ENCODE measurements at regions not wholly inside any gene's neighbourhood (a gene's known extent, or its start where the extent isn't known, plus 50 kb on each side); places are given as distances from the start of the nearest gene placed in this dataset.

- no peaks in the 10 kb centered on the region for H3K4me1 Mint-ChIP-seq
- H3K4me3 Mint-ChIP-seq, result no peak overlapping the region
- no peak overlapping the region for H3K27ac Mint-ChIP-seq (ENCODE audit: unreplicated experiment)
- DNase-seq (ENCODE audit: low read depth, low spot score), result no peak
- H3K9me3 Mint-ChIP-seq, result peaks cover 2% of the 10 kb centered on the region
- no peak for TF ChIP-seq CTCF (conservative IDR thresholded peaks at IDR 0.05)
- H3K27me3 Mint-ChIP-seq (ENCODE audit: low read depth), result no peaks in the 10 kb centered on the region
- no peaks in the 10 kb centered on the region for H3K36me3 Mint-ChIP-seq (ENCODE audit: low read depth)
Observed at GRCh38 chr5:81914696-81915095, 57.1 kb upstream of the ATG10 start.

GRCh38 chr5:81912933-81913332 is 58.9 kb upstream of the ATG10 start:
- Mint-ChIP-seq H3K4me3 (no peak overlapping the region), H3K4me1 (peaks cover 1% of the 10 kb centered on the region), H3K27ac (ENCODE audit: unreplicated experiment) (no peak overlapping the region), H3K9me3 (peaks cover 2% of the 10 kb centered on the region), H3K27me3 (ENCODE audit: low read depth) (no peaks in the 10 kb centered on the region), H3K36me3 (ENCODE audit: low read depth) (no peaks in the 10 kb centered on the region)
- DNase-seq (ENCODE audit: low read depth, low spot score), result no peak
- TF ChIP-seq CTCF (conservative IDR thresholded peaks at IDR 0.05), result no peak

GRCh38 chr5:81909677-81910076 is 62.1 kb upstream of the ATG10 start:
- TF ChIP-seq CTCF (conservative IDR thresholded peaks at IDR 0.05), result no peak
- peaks cover 5% of the 10 kb centered on the region for H3K4me1 Mint-ChIP-seq
- H3K27ac Mint-ChIP-seq (ENCODE audit: unreplicated experiment), result no peak overlapping the region
- no peaks in the 10 kb centered on the region for H3K36me3 Mint-ChIP-seq (ENCODE audit: low read depth)
- peaks cover 2% of the 10 kb centered on the region for H3K9me3 Mint-ChIP-seq
- no peak for DNase-seq (ENCODE audit: low read depth, low spot score)
- no peak overlapping the region for H3K4me3 Mint-ChIP-seq
- H3K27me3 Mint-ChIP-seq (ENCODE audit: low read depth), result no peaks in the 10 kb centered on the region

- no peak overlapping the region for H3K4me3 Mint-ChIP-seq
- no peaks in the 10 kb centered on the region for H3K27me3 Mint-ChIP-seq (ENCODE audit: low read depth)
- H3K27ac Mint-ChIP-seq (ENCODE audit: unreplicated experiment), result no peak overlapping the region
- no peak for TF ChIP-seq CTCF (conservative IDR thresholded peaks at IDR 0.05)
- no peak for DNase-seq (ENCODE audit: low read depth, low spot score)
- H3K36me3 Mint-ChIP-seq (ENCODE audit: low read depth), result no peaks in the 10 kb centered on the region
- H3K4me1 Mint-ChIP-seq, result peaks cover 12% of the 10 kb centered on the region
- no peaks in the 10 kb centered on the region for H3K9me3 Mint-ChIP-seq
Observed at GRCh38 chr5:81908771-81909170, 63.1 kb upstream of the ATG10 start.

GRCh38 chr5:81908044-81908443 is 63.8 kb upstream of the ATG10 start:
- Mint-ChIP-seq H3K27me3 (ENCODE audit: low read depth) (no peaks in the 10 kb centered on the region), H3K36me3 (ENCODE audit: low read depth) (no peaks in the 10 kb centered on the region), H3K4me1 (peaks cover 12% of the 10 kb centered on the region), H3K4me3 (no peak overlapping the region), H3K27ac (ENCODE audit: unreplicated experiment) (no peak overlapping the region), H3K9me3 (no peaks in the 10 kb centered on the region)
- no peak for TF ChIP-seq CTCF (conservative IDR thresholded peaks at IDR 0.05)
- no peak for DNase-seq (ENCODE audit: low read depth, low spot score)
